NOMO-1 treated with DMSO at 0.1 percent for 48 hours (cell line): ENCODE measurements at regions not wholly inside any gene's neighbourhood (a gene's known extent, or its start where the extent isn't known, plus 50 kb on each side); places are given as distances from the start of the nearest gene placed in this dataset.

ENCODE experiments used
- DNase-seq: peaks from one replicate; lab custom pipeline; 2025; ENCODE audit not compliant: unreplicated experiment; lab: John Stamatoyannopoulos, UW

DNA sequence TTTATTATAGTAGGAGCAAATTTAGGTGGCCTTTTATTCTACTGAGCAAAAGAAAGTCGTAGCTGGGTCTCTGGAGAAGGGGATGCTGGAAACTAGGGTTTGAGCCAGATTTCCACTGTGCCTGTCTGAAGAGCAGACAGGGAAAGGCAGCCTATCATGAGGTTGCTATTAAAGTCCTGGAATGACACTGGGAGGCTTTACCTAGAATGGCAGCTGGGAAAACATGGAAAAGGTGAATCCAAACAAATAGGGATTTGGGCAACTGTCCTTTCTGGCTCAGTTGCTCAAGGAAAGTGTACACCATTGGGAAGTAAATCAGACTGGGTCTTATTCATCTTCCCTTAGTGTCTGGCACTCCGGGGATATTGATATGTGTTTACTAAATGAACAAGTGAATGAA lies 154.6 kb downstream of the MTX2 start:
- no peak for DNase-seq

DNA sequence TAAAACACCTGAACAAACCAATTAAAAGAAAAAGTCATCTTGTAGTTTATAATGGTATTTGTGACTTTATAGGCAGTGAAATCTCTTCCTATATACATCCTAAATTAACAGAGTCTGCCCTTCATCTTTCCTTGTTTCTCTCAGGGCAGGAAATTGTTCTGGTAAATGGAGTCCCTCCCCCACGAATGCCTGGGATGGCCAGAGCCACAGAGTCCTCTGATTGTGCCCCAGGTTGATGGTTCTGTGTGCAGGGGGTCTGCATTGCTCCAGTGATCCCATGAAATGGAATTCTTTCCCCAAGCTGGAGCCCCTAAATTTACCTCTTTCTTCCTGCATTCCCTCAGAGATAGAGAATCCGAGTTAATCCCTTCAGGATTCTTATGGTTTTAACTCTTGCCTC lies 155.5 kb downstream of the MTX2 start:
- no peak for DNase-seq

DNA sequence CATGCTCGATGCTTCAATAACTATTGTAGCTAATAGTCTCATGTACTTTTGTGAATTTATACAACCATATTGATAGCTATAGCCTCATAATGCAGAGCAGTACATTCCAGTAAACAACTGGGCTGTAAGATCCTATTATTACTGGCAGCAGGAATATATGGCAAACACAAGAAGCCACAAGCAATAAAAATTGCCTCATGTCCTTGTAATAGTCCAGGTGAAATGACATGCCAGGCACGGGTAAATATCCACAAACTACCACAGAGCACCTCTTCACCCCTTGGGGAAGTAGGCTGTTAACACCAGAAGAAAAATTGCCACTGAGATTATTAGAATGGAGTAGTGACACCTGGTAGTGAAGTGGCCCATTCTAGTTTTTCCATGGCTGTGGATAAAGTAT lies 158.3 kb downstream of the MTX2 start:
- DNase-seq = no peak

GRCh38 chr2:176428944-176429469 lies 159.8 kb downstream of the MTX2 start:
- DNase-seq = peak; percentile 68

GRCh38 chr2:176432434-176432833 lies 163.2 kb downstream of the MTX2 start:
- DNase-seq = no peak

- DNase-seq = no peak
Measured at GRCh38 chr2:176435729-176436128, 166.5 kb downstream of the MTX2 start.

GRCh38 chr2:176443946-176444345 lies 174.7 kb downstream of the MTX2 start:
- no peak for DNase-seq

- no peak for DNase-seq
Measured at GRCh38 chr2:176445956-176446355, 176.7 kb downstream of the MTX2 start.

GRCh38 chr2:176446718-176447414 lies 177.6 kb downstream of the MTX2 start:
- DNase-seq = no peak

DNA sequence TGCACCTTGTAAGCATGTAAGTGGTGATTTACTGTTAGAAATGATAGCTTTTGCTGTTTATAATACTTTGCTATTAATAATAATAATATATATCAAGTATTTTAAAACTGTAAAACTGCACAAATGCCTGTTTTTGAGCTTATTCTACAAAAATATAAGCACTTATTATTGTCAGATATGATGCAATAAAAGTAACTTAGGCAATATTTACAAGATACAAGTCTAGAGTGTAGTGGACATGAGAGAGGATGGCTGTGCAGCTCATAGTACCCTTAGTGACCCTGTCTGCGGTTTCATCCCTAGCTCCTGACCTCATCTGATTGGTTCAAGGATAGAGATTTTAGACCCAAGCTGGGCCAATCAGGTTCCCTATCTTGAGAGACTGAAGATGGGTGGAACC lies 178.4 kb downstream of the MTX2 start:
- no peak for DNase-seq

- DNase-seq = no peak
Measured at GRCh38 chr2:176449852-176450251, 180.6 kb downstream of the MTX2 start.

DNA sequence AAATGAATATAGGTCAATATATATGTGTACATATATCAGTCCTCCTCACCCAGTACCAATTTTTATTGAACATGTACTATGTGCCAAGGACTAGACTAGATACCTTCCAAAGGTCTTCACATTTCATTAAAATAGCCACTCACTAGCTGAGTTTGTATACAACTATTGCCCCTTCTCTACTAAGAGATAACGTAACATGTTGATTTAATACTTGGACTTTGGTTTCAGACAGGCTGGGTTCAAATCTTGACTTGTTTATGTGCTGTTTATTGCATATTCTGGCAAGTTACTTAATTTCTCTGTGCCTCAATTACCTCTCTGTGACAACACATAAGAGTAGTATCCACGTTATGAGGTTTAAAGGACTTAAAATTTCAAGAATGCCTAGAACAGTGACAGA lies 184.5 kb downstream of the MTX2 start:
- no peak for DNase-seq

- DNase-seq = peak; percentile 59
Measured at GRCh38 chr2:176454893-176455815, 185.9 kb downstream of the MTX2 start.

DNA sequence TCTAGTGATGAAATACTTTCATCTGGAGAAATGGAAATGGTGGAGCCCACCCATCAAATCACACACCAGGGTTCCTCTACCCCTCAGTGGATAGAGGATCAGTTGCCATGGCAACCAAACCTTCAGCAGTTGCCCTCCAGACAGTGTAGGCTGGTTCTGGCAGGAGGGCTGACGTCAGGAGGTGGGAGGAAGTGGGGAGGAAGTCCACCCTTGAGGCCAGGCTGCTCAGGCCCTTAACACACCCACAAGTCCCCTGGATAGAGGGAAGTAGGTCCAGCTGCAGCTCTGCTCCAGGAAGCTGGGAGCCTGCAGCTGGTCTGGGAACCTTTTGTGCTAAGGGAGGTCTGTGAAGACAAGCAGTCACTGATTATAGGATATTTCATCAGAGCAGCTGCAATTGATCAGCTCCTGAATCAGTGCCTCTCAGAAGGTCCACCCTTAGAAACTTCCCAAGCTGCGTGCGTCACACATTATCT lies 186.6 kb downstream of the MTX2 start:
- DNase-seq = no peak

- no peak for DNase-seq
Measured at GRCh38 chr2:176457481-176457880, 188.2 kb downstream of the MTX2 start.

DNA sequence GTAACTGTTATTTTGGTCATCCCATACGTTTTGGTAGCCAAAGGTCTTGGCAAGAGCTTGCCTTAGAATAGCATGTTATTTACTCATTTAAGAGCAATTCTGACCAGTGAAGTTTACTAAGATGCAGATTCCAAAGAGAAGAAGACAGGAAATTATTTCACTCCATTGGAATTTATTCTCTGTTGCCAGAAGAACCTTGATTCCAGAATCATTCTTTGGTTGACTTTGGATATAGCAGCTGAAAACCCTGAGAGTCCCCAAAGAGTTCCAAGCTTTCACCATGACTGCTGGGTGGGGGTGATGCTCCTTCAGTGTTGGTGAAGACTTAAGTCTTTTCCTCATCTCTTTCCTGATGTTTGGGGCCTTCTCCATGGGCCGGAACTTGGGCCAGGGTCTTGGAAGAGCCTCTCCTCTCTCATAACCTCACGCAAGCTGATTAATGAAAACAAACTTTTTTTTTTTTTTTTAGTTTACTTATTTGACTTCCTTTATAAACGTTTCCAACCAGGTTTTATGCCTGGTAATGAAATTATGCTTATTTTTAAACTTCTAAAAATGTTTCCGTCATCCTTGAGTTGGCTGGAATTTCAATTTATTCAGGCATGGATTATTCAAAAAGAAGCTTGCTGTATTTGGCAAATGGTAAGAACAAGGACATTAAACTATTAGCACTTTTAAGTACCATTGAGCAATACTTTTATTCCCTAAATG lies 192.0 kb downstream of the MTX2 start:
- DNase-seq = no peak

- DNase-seq = no peak
Measured at GRCh38 chr2:176461809-176462670, 192.8 kb downstream of the MTX2 start.

DNA sequence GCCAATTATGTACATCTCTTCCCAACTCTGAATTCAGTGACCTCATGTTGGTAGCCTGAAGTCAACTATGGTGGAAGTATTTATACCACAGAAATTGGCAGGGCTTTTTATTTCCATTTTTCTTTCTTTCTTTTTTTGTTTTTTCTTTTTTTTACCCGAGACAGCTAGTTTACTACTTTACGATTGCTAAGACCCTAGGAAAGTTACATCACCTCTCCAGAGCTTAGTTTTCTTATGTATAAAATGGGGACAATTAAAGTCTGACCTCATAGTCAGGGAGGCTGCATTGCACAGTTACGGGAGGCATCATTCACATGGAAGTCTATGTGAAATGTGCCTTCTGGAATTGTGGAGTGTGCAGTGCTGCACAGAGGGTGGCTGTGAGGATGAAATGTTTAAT lies 194.3 kb downstream of the MTX2 start:
- no peak for DNase-seq

- no peak for DNase-seq
Measured at GRCh38 chr2:176464886-176465564, 195.8 kb downstream of the MTX2 start.

- no peak for DNase-seq
Measured at GRCh38 chr2:176466918-176467452, 197.7 kb downstream of the MTX2 start.
